ENCODE measurements at regions not wholly inside any gene's neighbourhood (a gene's known extent, or its start where the extent isn't known, plus 50 kb on each side); places are given as distances from the start of the nearest gene placed in this dataset.

DNA sequence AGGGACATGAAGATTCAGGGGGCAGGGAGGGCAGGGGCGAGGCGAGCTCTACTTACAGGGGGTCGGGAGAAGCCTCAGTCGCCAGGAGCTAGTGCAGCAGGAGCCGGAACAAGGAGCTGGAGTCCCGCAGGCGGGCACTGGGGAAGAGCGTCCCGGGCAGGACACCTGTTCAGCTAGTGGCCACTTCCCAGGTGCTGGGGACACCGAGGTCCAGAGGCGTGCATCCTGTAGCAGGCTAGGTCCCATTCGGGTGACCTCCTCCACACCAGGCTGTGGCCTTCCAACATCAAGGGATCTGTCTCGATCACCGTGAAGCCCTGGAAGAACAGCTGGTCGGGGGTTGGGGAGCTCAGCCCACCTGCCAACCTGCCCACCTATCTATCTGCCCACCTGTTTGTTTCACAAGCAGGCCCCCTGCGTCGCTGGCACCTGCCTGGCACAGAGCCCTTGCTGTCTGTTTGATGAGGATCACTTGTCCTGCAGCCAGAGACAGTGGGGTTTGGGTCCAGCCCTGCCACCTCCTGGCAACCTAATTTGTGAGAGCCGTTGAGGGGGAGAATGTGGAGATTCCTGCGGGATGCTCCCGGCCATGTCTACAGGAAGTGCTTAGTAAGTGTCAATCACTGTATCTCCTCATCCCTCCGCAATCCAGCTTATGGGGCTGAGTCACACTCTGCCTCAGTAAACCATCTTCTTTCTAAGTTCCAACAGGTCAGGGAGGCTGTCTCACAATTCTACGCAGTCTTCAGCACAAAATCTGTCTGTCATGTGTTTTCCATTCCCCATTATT is 940.9 kb downstream of the BRD1 start:
- H3K4me3 ChIP-seq (ENCODE audit: low read depth, low read length), result no peak overlapping the region
- no peak for DNase-seq (ENCODE audit: low read depth)
- no peak for TF ChIP-seq CTCF (IDR thresholded peaks at IDR 0.05; ENCODE audit: control insufficient read depth, extremely low read depth, insufficient read depth)

GRCh38 chr22:48885919-48886305 is 941.8 kb downstream of the BRD1 start:
- no peak for DNase-seq (ENCODE audit: low read depth)
- TF ChIP-seq CTCF (IDR thresholded peaks at IDR 0.05; ENCODE audit: control insufficient read depth, extremely low read depth, insufficient read depth), result no peak
- no peak overlapping the region for H3K4me3 ChIP-seq (ENCODE audit: low read depth, low read length)

DNA sequence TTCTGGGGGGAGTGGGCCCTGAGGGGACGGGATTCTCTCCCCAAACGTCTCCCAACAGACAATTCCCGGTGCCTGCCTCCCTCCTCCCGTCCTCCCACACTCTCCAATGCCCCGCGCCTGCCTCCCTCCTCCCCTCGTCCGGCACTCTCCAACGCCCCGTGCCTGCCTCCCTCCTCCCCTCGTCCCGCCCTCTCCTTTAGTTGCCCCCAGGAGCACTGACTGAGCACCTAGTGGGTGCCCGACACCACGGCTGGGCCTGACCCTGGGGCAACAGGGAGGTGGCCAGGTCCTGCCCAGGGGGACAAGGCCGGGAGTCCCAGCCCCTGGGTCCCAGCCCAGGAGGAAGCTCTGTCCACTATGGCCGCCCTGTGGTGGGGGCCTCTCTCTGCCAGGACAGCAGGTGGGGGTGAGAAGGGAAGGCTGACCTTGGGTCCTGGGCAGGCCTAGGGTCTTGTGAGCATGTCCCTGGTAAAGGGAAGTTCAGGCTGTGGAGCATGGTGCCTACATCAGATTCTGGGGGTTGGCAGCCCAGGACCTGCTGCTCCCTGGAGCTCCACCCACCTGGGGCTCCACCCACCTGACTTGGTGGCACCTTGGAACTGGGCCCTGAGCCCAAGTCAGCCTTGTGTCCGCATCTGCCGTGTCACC is 942.3 kb downstream of the BRD1 start:
- DNase-seq (ENCODE audit: low read depth), result no peak
- no peak for TF ChIP-seq CTCF (IDR thresholded peaks at IDR 0.05; ENCODE audit: control insufficient read depth, extremely low read depth, insufficient read depth)
- H3K4me3 ChIP-seq (ENCODE audit: low read depth, low read length), result no peak overlapping the region

GRCh38 chr22:48884786-48885185 is 942.9 kb downstream of the BRD1 start:
- DNase-seq (ENCODE audit: low read depth), result no peak
- TF ChIP-seq CTCF (IDR thresholded peaks at IDR 0.05; ENCODE audit: control insufficient read depth, extremely low read depth, insufficient read depth), result no peak
- no peak overlapping the region for H3K4me3 ChIP-seq (ENCODE audit: low read depth, low read length)

GRCh38 chr22:48884324-48884723 is 943.3 kb downstream of the BRD1 start:
- DNase-seq (ENCODE audit: low read depth), result no peak

GRCh38 chr22:48883211-48883960 is 944.3 kb downstream of the BRD1 start:
- TF ChIP-seq CTCF (IDR thresholded peaks at IDR 0.05; ENCODE audit: control insufficient read depth, extremely low read depth, insufficient read depth), result no peak
- H3K4me3 ChIP-seq (ENCODE audit: low read depth, low read length), result no peak overlapping the region
- DNase-seq (ENCODE audit: low read depth), result no peak

More at GRCh38 chr22:48884324-48884723, 943.3 kb downstream of the BRD1 start:
- H3K4me3 ChIP-seq (ENCODE audit: low read depth, low read length), result no peak overlapping the region
- TF ChIP-seq CTCF (IDR thresholded peaks at IDR 0.05; ENCODE audit: control insufficient read depth, extremely low read depth, insufficient read depth), result no peak
